GM18868 (cell line): ENCODE measurements at regions not wholly inside any gene's neighbourhood (a gene's known extent, or its start where the extent isn't known, plus 50 kb on each side); places are given as distances from the start of the nearest gene placed in this dataset.
A peak's percentile ranks its signal among the peaks of the same experiment; 100 is the strongest.
"Not testable (repeated sequence)": the region's sequence is repeated elsewhere in the genome, so short reads cannot be mapped to it uniquely, and the experiment has no call there.

Experiments
- ATAC-seq: cut with Tn5 transposase; IDR thresholded peaks from one replicate; pipeline ENCODE4 v1.9.1; 2021; ENCODE audit warnings: mild to moderate bottlenecking, moderate library complexity; ENCODE audit not compliant: unreplicated experiment

- peak; percentile 96 for ATAC-seq
These were observed 67.9 kb downstream of the FAM47C start for GRCh38 chrX:37075892-37076595.

GRCh38 chrX:37076983-37077382 is 68.8 kb downstream of the FAM47C start:
- peak; percentile 51 for ATAC-seq

- no peak for ATAC-seq
These were observed 69.7 kb downstream of the FAM47C start for GRCh38 chrX:37077646-37078433.

- no peak for ATAC-seq
These were observed 70.2 kb downstream of the FAM47C start for GRCh38 chrX:37078434-37078703.

GRCh38 chrX:37083880-37084279 is 75.7 kb downstream of the FAM47C start:
- no peak for ATAC-seq

GRCh38 chrX:37085699-37086098 is 77.5 kb downstream of the FAM47C start:
- ATAC-seq: not testable (repeated sequence)

- not testable (repeated sequence) for ATAC-seq
These were observed 78.7 kb downstream of the FAM47C start for GRCh38 chrX:37086820-37087219.

- not testable (repeated sequence) for ATAC-seq
These were observed 79.7 kb downstream of the FAM47C start for GRCh38 chrX:37087875-37088274.

GRCh38 chrX:37088778-37089177 is 80.6 kb downstream of the FAM47C start:
- ATAC-seq: not testable (repeated sequence)

GRCh38 chrX:37090142-37090541 is 82.0 kb downstream of the FAM47C start:
- ATAC-seq: not testable (repeated sequence)

- not testable (repeated sequence) for ATAC-seq
These were observed 88.4 kb downstream of the FAM47C start for GRCh38 chrX:37096422-37097124.
